ENCODE measurements at regions not wholly inside any gene's neighbourhood (a gene's known extent, or its start where the extent isn't known, plus 50 kb on each side); places are given as distances from the start of the nearest gene placed in this dataset.

DNA sequence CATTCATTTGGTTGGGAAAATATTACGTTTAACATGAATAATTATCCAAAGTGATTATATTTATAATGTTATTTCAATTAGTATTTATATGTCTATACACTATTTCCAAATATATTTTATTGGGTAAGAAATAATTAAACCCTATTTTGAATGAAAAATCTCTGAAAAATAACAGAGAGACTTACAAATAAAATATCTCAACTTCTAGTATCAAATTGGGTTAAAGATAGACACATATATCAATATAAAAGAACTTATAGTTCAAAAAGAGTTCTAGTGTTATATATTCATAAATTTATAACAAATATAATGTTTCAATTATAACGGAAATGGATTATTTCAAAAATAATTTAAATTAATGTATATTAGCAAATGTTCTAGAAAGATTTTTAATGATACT, 482.6 kb upstream of the PCDH20 start:
- TF ChIP-seq, protein P1, sequence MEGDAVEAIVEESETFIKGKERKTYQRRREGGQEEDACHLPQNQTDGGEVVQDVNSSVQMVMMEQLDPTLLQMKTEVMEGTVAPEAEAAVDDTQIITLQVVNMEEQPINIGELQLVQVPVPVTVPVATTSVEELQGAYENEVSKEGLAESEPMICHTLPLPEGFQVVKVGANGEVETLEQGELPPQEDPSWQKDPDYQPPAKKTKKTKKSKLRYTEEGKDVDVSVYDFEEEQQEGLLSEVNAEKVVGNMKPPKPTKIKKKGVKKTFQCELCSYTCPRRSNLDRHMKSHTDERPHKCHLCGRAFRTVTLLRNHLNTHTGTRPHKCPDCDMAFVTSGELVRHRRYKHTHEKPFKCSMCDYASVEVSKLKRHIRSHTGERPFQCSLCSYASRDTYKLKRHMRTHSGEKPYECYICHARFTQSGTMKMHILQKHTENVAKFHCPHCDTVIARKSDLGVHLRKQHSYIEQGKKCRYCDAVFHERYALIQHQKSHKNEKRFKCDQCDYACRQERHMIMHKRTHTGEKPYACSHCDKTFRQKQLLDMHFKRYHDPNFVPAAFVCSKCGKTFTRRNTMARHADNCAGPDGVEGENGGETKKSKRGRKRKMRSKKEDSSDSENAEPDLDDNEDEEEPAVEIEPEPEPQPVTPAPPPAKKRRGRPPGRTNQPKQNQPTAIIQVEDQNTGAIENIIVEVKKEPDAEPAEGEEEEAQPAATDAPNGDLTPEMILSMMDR (IDR thresholded peaks at IDR 0.05 in 2 of 3, conservative IDR thresholded peaks at IDR 0.05 in 1 of 3; ENCODE audit: control insufficient read depth in 2 of 3, extremely low read depth in 1 of 3, insufficient read depth in 1 of 3, low read depth in 3 of 3, low read length in 3 of 3): no peak
- TF ChIP-seq CBX5 (IDR thresholded peaks at IDR 0.05; ENCODE audit: low read depth): no peak
- no peak for TF ChIP-seq POLR2AphosphoS5 (IDR thresholded peaks at IDR 0.05; ENCODE audit: low read length)
- TF ChIP-seq BACH1 (IDR thresholded peaks at IDR 0.05; ENCODE audit: borderline replicate concordance): no peak
- TF ChIP-seq NFYB (IDR thresholded peaks at IDR 0.05; ENCODE audit: insufficient read depth, low read depth, low read length): no peak
- TF ChIP-seq POLR2AphosphoS2 (IDR thresholded peaks at IDR 0.05; ENCODE audit: low read depth, low read length): no peak
- TF ChIP-seq ESRRA (IDR thresholded peaks at IDR 0.05; ENCODE audit: low read length): no peak
- TF ChIP-seq ZSCAN29 (IDR thresholded peaks at IDR 0.05): no peak
- TF ChIP-seq KDM1A (IDR thresholded peaks at IDR 0.05; ENCODE audit: borderline replicate concordance): no peak
